ENCODE measurements at regions not wholly inside any gene's neighbourhood (a gene's known extent, or its start where the extent isn't known, plus 50 kb on each side); places are given as distances from the start of the nearest gene placed in this dataset.
"Not testable (repeated sequence)": the region's sequence is repeated elsewhere in the genome, so short reads cannot be mapped to it uniquely, and the experiment has no call there.

GRCh38 chr2:95752126-95752525 lies 160.3 kb downstream of the TRIM43 start:
- H2BK5ac ChIP-seq (ENCODE audit: low read depth, low read length, poor library complexity, severe bottlenecking); H3K9ac ChIP-seq (ENCODE audit: low read length); H3K4ac ChIP-seq (ENCODE audit: low read depth in 1 of 2, low read length in 2 of 2); H3K27ac ChIP-seq (ENCODE audit: low read length, poor library complexity, severe bottlenecking); H2BK120ac ChIP-seq (ENCODE audit: low read depth, low read length); H2AK5ac ChIP-seq (ENCODE audit: low read length, severe bottlenecking); H3K36me3 ChIP-seq (ENCODE audit: control insufficient read depth in 1 of 2, insufficient read depth in 2 of 2, low read depth in 1 of 2, low read length in 2 of 2); DNase-seq; H3K79me1 ChIP-seq (replicated peaks; ENCODE audit: low read length, poor library complexity, severe bottlenecking); H2AFZ ChIP-seq (ENCODE audit: low read depth, low read length); H4K8ac ChIP-seq (ENCODE audit: low read length); H3K23ac ChIP-seq (ENCODE audit: low read length in 2 of 2); H3K14ac ChIP-seq (ENCODE audit: low read length in 2 of 2); H3K4me2 ChIP-seq (ENCODE audit: low read length, poor library complexity, severe bottlenecking); H3K9me3 ChIP-seq (ENCODE audit: control insufficient read depth, low read length); H4K91ac ChIP-seq (ENCODE audit: low read length); H3K18ac ChIP-seq (ENCODE audit: low read depth in 1 of 2, low read length in 2 of 2); H3K4me1 ChIP-seq (ENCODE audit: control insufficient read depth, insufficient read depth, low read depth, low read length); H2BK12ac ChIP-seq (ENCODE audit: low read length in 2 of 2); H2BK15ac ChIP-seq (ENCODE audit: low read depth, poor library complexity, severe bottlenecking); H3K4me3 ChIP-seq (ENCODE audit: insufficient read depth in 1 of 2, low read depth in 1 of 2, low read length in 2 of 2): not testable (repeated sequence)
- peaks cover 9 to 12% of the 10 kb centered on the region in 2 experiments for H3K27me3 ChIP-seq (ENCODE audit: control insufficient read depth in 1 of 2, insufficient read depth in 1 of 2, low read length in 2 of 2)
- 80% methylated on average over 9 of the region's 9 CpGs for WGBS

- not testable (repeated sequence) for H3K18ac ChIP-seq (ENCODE audit: low read depth in 1 of 2, low read length in 2 of 2); H2AK5ac ChIP-seq (ENCODE audit: low read length, severe bottlenecking); H2AFZ ChIP-seq (ENCODE audit: low read depth, low read length); H3K79me1 ChIP-seq (replicated peaks; ENCODE audit: low read length, poor library complexity, severe bottlenecking); DNase-seq; H3K36me3 ChIP-seq (ENCODE audit: control insufficient read depth in 1 of 2, insufficient read depth in 2 of 2, low read depth in 1 of 2, low read length in 2 of 2); H3K9me3 ChIP-seq (ENCODE audit: control insufficient read depth, low read length); H3K23ac ChIP-seq (ENCODE audit: low read length in 2 of 2); H2BK12ac ChIP-seq (ENCODE audit: low read length in 2 of 2); H3K4ac ChIP-seq (ENCODE audit: low read depth in 1 of 2, low read length in 2 of 2); H3K9ac ChIP-seq (ENCODE audit: low read length); H2BK15ac ChIP-seq (ENCODE audit: low read depth, poor library complexity, severe bottlenecking); H3K14ac ChIP-seq (ENCODE audit: low read length in 2 of 2); H3K4me1 ChIP-seq (ENCODE audit: control insufficient read depth, insufficient read depth, low read depth, low read length); H3K4me2 ChIP-seq (ENCODE audit: low read length, poor library complexity, severe bottlenecking); H3K27ac ChIP-seq (ENCODE audit: low read length, poor library complexity, severe bottlenecking); H2BK120ac ChIP-seq (ENCODE audit: low read depth, low read length); H4K91ac ChIP-seq (ENCODE audit: low read length); H4K8ac ChIP-seq (ENCODE audit: low read length); H3K4me3 ChIP-seq (ENCODE audit: insufficient read depth in 1 of 2, low read depth in 1 of 2, low read length in 2 of 2); H2BK5ac ChIP-seq (ENCODE audit: low read depth, low read length, poor library complexity, severe bottlenecking)
- WGBS: 65% methylated on average over 8 of the region's 8 CpGs
- peaks cover 9 to 12% of the 10 kb centered on the region in 2 experiments for H3K27me3 ChIP-seq (ENCODE audit: control insufficient read depth in 1 of 2, insufficient read depth in 1 of 2, low read length in 2 of 2)
Measured at GRCh38 chr2:95753812-95754211, 162.0 kb downstream of the TRIM43 start.

GRCh38 chr2:95754213-95754612 lies 162.4 kb downstream of the TRIM43 start:
- not testable (repeated sequence) for H2AK5ac ChIP-seq (ENCODE audit: low read length, severe bottlenecking); H3K9ac ChIP-seq (ENCODE audit: low read length); DNase-seq; H2BK12ac ChIP-seq (ENCODE audit: low read length in 2 of 2); H3K4ac ChIP-seq (ENCODE audit: low read depth in 1 of 2, low read length in 2 of 2); H4K91ac ChIP-seq (ENCODE audit: low read length); H4K8ac ChIP-seq (ENCODE audit: low read length); H3K18ac ChIP-seq (ENCODE audit: low read depth in 1 of 2, low read length in 2 of 2); H3K9me3 ChIP-seq (ENCODE audit: control insufficient read depth, low read length); H3K4me3 ChIP-seq (ENCODE audit: insufficient read depth in 1 of 2, low read depth in 1 of 2, low read length in 2 of 2); H3K36me3 ChIP-seq (ENCODE audit: control insufficient read depth in 1 of 2, insufficient read depth in 2 of 2, low read depth in 1 of 2, low read length in 2 of 2); H2BK15ac ChIP-seq (ENCODE audit: low read depth, poor library complexity, severe bottlenecking); H3K79me1 ChIP-seq (replicated peaks; ENCODE audit: low read length, poor library complexity, severe bottlenecking); H3K27ac ChIP-seq (ENCODE audit: low read length, poor library complexity, severe bottlenecking); H2BK120ac ChIP-seq (ENCODE audit: low read depth, low read length); H2BK5ac ChIP-seq (ENCODE audit: low read depth, low read length, poor library complexity, severe bottlenecking); H3K23ac ChIP-seq (ENCODE audit: low read length in 2 of 2); H3K4me1 ChIP-seq (ENCODE audit: control insufficient read depth, insufficient read depth, low read depth, low read length); H3K4me2 ChIP-seq (ENCODE audit: low read length, poor library complexity, severe bottlenecking); H3K14ac ChIP-seq (ENCODE audit: low read length in 2 of 2); H2AFZ ChIP-seq (ENCODE audit: low read depth, low read length)
- WGBS: 50% methylated on average over 4 of the region's 6 CpGs
- peaks cover 9 to 12% of the 10 kb centered on the region in 2 experiments for H3K27me3 ChIP-seq (ENCODE audit: control insufficient read depth in 1 of 2, insufficient read depth in 1 of 2, low read length in 2 of 2)

- not testable (repeated sequence) for H3K9me3 ChIP-seq (ENCODE audit: control insufficient read depth, low read length); H3K18ac ChIP-seq (ENCODE audit: low read depth in 1 of 2, low read length in 2 of 2); H3K4me2 ChIP-seq (ENCODE audit: low read length, poor library complexity, severe bottlenecking); H4K8ac ChIP-seq (ENCODE audit: low read length); DNase-seq; H2BK12ac ChIP-seq (ENCODE audit: low read length in 2 of 2); H2BK120ac ChIP-seq (ENCODE audit: low read depth, low read length); H4K91ac ChIP-seq (ENCODE audit: low read length); H2BK15ac ChIP-seq (ENCODE audit: low read depth, poor library complexity, severe bottlenecking); H2AFZ ChIP-seq (ENCODE audit: low read depth, low read length); H3K36me3 ChIP-seq (ENCODE audit: control insufficient read depth in 1 of 2, insufficient read depth in 2 of 2, low read depth in 1 of 2, low read length in 2 of 2); H3K4me1 ChIP-seq (ENCODE audit: control insufficient read depth, insufficient read depth, low read depth, low read length); H3K4me3 ChIP-seq (ENCODE audit: insufficient read depth in 1 of 2, low read depth in 1 of 2, low read length in 2 of 2); H3K27ac ChIP-seq (ENCODE audit: low read length, poor library complexity, severe bottlenecking); H3K4ac ChIP-seq (ENCODE audit: low read depth in 1 of 2, low read length in 2 of 2); H3K23ac ChIP-seq (ENCODE audit: low read length in 2 of 2); H2AK5ac ChIP-seq (ENCODE audit: low read length, severe bottlenecking); H3K14ac ChIP-seq (ENCODE audit: low read length in 2 of 2); H2BK5ac ChIP-seq (ENCODE audit: low read depth, low read length, poor library complexity, severe bottlenecking); H3K79me1 ChIP-seq (replicated peaks; ENCODE audit: low read length, poor library complexity, severe bottlenecking); H3K9ac ChIP-seq (ENCODE audit: low read length)
- WGBS: 72% methylated on average over 12 of the region's 15 CpGs
- peaks cover 9 to 12% of the 10 kb centered on the region in 2 experiments for H3K27me3 ChIP-seq (ENCODE audit: control insufficient read depth in 1 of 2, insufficient read depth in 1 of 2, low read length in 2 of 2)
Measured at GRCh38 chr2:95754819-95755563, 163.2 kb downstream of the TRIM43 start.
